Cerebellar cortex (tissue), 1 donor: ENCODE measurements at regions not wholly inside any gene's neighbourhood (a gene's known extent, or its start where the extent isn't known, plus 50 kb on each side); places are given as distances from the start of the nearest gene placed in this dataset.

ENCODE experiments used
- DNase-seq: peaks from one replicate; pipeline ENCODE4 v3.0.0-alpha.2; 2015; ENCODE audit warnings: low spot score

DNA sequence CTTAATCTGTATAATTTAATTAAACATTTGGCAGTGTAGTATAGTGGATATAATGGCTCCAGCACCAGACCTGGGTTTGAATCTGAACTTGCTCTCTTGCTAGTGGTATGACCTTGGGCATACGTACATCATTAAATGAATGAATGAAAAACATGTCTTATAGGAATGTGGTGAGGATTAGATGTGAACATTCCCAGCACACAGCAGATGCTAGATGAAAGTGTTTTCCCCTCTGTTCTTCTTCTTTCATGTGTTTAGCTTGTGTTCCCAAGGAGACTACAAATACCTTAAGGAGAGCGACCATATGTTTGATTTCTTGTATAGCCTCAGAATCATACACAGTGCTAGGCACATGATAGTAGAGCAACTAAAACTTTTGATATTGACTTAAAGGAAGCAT is 56.5 kb downstream of the CT47B1 start:
- DNase-seq: no peak

DNA sequence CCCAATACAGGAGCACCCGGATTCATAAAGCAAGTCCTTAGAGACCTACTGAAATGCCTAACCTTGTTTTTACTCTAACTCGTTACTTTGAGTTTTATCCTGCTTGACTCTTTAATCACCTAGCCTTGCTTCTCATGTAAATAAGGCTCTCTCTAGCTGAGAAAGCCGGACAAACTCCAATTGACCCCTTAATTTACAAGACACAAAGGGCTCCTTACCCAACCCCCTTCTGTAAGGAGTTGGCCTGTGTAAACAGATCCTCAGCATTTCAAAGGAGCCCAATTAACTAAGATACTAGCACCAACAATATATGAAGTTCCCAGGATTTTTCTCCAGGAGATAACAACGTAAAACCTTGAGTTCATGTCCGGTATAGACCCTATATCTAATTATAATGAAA is 61.7 kb downstream of the CT47B1 start:
- DNase-seq: no peak

DNA sequence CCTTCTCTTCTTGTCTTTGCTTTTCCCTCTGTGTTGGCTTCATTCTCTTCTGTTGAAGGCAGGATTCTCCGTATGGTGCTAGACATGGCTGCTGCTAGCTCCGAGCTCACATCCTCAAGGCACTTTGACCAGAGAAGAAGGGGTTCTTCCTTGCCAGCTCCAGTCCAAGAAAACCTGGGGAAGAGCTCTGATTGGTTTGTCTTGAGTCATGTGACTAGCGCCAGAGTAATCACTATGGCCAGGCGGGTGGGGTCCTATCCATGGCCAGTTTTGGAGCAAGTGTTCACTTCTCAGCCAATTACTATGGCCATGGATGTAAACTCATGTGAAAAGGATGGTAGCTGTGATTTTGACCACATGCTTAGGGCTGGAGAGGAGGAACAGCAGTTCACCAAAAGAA is 74.2 kb downstream of the CT47B1 start:
- no peak for DNase-seq

DNA sequence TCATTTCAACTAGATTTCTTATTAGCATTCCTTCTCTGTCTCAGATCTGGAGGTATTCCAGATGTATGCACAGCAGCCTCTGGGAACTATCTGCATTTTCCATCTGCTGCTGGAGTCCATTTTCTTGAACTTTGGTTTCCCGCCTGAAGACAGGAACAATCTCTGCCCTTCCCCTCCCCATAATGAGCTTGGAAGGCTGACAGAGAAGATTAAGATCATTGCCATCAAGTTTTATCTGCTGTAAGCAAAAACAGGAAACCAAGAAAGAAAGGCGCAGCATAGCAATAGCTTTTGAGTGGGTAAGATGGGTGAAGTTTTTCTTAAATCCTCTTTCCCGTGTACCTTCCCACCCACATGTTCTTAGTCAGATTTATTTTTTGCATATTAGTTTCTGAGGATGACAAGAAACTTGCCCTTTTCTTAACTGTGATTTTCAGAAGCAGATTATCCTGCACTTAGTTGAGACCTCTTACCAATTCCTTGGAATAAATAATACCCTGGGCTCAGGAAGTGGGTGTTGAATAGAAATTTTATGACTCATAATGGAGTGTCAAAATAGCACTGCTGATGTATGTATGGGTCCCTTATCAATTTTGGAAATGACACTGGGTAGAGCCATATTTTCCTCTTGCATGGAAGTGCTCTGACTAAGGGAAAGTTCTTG is 78.3 kb downstream of the CT47B1 start:
- no peak for DNase-seq

DNA sequence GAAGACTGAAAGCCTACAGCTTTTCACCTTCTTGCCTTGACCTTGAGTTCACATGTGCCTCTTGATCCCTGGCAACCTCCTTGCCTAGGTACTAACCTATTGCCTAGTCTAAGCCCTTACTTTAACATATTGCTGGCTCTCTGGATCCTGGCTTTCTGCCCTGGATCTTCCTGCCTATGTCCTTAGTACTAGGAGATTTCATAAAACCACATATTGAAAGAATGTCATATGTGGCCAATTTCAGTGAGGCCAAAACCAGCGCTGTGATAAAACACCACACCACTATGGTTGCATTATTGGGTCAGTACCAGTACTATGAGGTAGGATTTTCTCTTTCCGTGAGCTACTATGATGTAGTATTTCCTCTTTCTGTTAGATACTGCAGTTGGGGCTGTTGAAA is 80.4 kb downstream of the CT47B1 start:
- DNase-seq: no peak

DNA sequence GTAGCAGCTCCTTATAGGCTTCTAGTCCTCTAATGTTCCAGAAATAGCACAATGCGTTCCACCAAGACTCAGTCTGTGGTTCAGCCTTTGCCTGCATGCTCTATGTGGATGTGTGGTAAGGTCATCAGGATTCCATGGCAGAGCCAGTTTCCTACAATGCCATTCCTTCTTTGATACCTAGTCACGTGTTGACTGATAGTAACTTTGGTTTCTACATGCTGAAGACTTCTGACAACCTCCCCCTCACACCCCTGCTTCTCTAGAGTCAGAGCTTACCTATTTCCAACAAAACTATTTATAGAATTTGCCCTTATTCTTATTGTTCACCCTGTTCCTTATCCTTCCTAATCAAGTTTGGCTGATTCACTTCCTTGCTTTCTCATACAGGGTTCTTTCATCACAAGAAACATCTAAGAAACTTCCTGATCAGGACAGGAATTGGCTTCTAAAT is 81.1 kb downstream of the CT47B1 start:
- no peak for DNase-seq

DNA sequence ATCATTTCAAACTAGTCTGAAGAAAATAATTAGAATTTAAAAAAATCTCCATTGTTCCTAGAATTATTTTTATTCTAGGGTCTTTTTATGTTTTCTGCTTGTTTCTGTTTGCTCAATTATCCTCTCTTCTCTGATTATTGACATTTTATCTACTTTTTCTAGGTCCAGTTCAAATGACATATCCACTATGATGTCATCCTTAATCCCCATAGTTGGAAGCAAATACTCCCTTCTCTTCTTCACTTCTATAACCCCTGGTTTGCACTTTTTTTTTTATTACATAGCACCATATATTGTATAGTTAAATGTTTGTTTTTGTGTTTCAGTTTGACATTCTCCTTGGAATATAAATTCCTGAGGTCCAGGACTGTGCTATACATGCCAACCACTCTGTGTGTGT is 82.6 kb downstream of the CT47B1 start:
- no peak for DNase-seq

DNA sequence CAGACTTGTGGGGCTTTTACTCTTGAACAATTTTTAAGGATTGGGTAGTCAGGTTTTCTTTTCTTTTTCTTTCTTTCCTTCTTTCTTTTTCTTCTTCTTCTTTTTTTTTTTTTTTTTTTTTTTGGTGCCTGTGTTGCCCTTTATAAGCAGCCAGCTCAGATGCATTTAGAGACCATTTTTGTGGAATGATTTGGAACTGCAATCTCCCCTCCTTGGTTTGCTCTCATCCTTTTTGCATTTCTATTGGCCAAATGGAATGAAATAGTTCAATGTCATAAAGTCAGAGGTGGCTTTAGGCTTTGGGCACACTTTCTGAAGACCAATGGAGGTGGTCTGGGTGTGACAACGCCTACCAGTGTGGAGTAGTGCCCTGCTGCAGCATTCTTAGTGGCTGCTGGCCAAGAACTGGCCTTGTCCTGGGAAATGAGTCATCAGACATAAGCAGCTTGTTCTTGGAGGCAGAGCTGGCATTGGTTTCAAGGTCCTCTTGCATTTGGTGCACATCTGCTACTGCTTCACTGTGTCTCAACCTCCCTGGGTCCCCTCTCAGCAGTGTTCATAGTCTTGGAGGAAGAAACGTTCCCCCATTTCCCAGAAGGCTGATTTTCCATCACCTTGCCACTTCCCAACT is 84.5 kb downstream of the CT47B1 start:
- DNase-seq: no peak

DNA sequence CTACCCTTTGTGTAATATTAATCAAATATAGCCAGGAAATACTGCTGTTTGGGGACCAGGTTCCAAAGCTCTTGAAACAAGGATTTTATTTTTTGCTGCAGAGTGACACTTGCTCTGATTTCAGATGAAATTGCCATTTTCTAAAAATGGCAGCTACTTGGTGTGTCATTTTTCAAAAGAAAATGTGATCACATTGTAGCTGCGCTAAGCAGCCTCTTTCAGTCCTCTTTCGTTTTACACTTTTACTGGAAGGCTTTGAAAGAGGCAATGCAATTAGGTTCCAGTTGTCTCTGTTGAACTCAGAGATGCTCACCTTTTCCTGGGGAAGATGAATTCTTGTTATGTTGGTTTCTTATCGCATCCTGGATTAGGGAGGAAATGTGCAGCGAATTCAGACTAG is 85.1 kb downstream of the CT47B1 start:
- no peak for DNase-seq

DNA sequence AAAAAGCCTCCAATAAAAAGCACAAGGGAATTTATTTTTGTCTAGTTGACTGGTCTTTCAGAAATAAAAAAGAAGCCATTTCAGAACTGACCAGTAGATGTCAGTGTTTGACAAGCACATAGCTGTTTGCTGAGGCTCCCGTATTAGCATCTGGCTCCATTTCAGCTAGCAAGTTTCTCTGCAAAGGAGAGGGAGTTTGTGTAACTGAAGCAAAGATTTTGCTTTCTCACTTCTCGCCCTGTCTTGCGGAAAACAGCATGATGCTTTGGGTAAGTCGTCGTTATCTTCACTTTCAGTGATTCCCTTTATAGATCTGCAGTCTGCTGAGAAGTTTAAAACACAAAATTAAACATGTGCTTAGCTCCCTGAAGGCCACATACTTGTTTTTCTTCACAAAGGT is 85.5 kb downstream of the CT47B1 start:
- DNase-seq: peak; percentile 61

DNA sequence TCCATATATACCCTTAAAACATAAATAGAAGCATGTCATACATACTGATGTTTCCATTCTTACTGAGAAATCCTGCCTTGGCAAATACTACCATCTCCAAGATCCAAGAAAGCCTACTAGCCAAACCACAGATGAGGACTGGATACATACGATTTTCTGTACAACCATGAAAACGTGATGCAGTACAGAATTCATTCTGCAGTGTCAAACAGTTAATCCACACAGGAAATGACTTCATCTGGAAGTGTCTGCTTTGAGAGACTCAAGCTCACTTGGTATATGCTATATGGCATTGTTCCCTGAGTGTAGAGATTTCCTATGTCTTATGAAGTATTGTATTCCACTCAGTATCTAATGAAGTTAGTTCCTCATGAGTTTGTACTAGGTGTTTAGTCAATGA is 94.3 kb downstream of the CT47B1 start:
- no peak for DNase-seq

DNA sequence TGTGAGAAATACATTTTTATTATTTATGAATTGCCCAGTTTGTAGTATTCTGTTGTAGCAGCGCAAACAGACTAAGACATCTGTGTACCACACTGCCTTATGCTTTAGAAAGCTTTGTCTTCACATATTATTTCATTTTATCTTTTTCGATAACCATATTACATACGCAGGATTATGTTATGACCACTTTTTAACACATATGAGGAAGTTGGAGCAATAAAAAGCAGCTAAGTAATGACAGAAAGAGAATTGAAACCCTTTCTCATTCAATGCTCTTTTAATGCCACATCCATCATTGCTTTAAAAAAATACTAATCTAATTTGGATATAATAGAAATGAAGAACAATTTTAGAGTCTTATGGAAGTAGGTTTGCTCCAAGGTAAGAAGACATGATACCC is 99.7 kb downstream of the CT47B1 start:
- no peak for DNase-seq

DNA sequence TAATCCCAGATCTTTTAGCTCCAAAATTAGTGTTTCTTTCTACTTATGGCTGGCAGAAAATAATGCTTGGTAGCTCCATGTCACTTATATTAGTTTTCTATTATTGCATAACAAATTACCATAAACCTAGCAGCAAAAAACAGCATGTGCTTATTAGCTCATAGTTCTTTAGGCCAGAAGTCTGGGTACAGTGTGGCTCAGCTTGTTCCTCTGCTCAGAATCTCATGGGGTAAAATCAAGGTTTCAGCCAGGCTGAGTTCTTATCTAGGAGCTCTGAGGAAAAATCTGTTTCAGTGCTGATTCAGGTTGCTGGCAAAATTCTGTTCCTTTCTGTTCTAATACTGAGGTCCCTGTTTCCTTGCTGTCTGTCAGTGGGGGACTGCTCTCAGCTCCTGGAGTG is 101.1 kb downstream of the CT47B1 start:
- no peak for DNase-seq

DNA sequence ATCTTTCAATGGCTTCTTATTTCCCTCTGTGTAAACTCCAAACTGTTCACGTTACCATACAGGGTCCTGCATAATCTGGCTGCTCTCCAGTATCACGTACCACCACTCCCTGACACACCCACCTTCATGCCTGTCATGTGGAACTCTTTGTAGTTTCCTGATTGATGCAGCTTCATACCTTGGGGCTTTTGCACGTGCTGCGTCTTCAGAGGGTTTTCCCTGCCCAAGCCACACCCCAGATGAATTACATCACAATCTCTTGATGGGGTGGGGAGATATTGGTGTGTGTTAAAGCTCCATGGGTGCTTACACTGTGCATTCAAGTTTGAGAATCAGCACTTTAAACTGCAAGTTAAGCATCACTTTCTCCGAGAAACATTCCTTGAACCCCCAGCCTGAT is 101.9 kb downstream of the CT47B1 start:
- DNase-seq: no peak

DNA sequence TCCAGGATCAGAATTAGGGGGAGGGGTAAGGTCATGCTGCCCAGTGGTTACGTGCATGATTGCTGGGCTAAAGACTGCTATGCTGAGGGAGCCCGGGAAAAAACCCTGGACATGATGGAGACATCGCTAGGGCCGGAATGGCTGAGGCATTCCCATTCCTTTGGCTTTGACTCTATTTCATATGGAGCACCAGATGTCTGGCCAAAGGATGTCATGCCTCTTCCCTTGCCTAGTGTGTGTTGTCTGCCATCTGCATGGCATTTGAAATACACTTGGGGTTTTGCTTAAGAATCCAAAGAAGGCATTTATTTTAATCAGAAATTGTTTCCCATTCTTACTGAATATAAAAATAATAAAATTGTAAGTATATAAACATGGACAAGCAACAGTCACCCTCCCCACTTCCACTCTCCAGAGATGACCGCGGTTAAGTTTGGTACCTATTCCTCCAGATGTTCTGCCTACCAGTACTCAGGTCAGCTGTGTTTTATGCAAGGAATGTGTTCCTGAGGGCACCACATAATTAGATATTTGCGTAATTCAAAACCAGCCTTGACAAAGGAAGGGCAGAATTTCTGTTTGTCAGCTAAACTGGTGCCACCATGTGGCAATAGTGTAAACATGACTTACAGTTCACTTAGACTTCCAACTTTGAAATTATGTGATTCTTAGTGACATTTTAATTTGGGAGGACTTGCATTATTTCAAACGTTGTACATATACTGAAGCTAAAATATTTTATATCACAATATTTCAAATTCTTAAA is 105.9 kb downstream of the CT47B1 start:
- peak; percentile 8 for DNase-seq

DNA sequence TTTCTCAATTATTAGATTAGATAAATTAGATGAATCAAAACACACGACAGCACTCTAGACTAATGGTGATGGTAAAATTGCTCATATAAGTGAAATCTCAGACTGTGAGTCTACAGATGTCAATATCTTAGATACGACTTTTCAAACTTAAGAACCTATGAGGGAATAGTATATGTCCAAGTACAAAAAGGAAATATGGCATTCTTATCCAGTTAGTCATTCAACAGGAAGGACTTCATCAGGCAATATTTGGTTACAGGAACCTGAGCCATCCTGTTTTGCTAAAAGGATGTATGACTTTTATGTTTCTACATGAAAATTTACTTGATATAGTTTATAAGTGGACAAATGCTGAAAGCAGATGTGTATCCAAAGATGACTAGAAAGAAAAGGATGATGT is 107.0 kb downstream of the CT47B1 start:
- DNase-seq: no peak

DNA sequence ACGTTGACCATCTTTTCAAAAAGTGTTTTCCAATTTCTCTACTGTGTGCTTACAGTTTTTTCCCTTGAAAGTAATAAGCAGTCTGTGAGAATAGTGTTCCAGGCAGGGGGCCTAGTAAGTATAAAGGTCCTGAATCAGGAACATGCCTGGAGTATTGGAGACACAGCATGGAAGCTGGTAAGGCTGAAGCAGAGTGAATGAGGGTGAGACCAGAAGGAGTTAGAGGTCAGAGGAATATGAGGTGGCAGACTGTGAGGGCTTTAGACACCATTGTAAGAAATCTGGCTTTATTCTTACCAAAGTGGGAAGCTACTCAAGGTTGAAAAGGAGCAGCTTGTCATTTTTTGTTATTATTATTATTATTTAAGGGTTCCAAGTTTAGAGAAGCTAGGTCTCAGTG is 107.4 kb downstream of the CT47B1 start:
- DNase-seq: no peak

DNA sequence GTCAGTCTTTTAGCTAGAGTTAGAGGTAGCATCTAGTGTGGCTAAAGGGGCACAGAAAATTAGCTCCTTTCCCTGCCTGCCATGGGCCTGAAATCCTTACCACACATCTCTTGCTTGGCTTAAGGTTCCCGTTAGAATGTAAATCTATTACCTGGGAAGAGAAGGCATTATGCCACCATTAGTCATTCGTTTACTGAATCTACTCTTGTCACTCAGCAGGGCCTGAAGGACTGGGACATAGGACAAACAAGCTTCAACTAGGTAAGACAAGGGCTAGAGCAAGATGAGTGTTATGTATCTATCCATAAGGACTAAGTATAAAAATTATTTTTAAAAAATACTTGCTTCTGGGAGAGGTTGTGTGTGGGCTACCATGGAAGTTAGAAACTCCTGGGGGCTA is 112.4 kb downstream of the CT47B1 start:
- DNase-seq: no peak

DNA sequence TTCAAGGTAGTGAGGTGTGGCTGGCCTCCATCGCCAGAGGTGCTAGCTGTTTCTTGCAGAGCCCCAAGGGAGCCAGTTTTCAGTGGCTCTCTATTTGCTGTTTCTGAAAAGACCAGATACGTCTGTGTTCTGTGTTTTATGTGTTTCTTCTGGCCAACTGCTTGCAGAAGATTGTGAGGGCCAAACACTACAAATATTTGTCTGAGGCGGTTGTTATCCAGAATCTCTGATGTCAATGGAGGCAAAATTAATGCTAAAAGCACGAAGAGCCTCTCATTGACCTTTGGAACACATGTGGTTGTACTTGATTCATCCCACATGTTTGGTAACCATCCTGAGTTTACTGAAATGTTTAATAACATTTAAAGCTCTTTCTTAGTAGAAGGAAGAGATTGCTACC is 113.9 kb downstream of the CT47B1 start:
- DNase-seq: no peak

DNA sequence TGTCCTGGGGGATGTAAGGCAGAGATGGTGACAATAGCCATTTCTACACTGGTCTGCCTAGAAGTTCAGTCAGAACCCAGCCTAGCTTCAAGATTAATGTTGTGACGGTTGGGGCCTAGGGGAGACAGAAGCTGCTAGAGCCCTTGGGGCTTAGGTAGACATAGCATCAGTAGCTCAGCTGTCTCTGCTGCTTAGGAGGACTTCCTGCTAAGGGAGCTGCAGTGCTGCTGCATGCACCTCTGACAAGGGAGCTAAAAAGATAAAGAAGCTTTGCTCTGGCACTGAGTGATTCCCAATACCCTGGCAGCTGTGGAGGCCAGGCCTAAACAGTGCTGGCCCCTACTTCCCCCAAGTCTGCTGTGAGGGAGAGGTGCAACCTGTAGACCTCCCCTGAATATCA is 116.0 kb downstream of the CT47B1 start:
- no peak for DNase-seq

DNA sequence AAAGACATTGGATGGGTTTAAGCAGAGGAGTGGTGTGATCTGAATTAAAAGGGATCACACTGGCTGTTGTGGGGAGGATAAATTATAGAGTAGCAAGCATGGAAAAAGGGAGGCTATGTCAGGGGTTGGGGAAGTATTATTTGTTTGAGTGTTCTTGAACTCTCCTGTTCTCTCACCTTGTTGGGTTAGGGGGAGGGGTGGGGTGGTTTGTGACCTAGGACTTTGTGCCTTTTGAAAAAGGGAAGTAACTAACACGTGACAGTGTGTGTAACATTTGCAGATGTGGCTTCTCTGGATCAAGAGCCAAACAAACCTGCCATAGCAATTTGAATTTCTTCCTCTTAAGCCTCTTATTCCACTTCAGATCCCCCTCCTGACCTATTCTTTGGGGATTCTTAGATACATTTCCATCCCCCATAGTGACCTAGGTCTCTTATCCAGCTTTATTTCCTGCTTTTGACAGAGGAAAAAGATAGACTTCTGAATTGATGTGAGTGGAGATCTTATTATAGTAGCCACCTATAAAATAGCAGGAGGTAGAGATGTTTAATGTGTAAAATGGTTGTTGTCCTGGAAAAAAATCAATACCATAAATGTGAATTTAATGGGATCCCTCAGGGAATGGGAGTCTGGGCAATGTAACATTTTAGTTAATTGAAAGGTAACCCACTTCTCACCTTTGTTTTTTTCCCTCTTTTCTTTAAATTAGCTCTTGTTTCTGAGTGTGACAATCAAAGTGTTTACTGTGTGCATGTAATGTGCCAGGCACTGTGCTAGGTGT is 120.4 kb downstream of the CT47B1 start:
- DNase-seq: no peak

DNA sequence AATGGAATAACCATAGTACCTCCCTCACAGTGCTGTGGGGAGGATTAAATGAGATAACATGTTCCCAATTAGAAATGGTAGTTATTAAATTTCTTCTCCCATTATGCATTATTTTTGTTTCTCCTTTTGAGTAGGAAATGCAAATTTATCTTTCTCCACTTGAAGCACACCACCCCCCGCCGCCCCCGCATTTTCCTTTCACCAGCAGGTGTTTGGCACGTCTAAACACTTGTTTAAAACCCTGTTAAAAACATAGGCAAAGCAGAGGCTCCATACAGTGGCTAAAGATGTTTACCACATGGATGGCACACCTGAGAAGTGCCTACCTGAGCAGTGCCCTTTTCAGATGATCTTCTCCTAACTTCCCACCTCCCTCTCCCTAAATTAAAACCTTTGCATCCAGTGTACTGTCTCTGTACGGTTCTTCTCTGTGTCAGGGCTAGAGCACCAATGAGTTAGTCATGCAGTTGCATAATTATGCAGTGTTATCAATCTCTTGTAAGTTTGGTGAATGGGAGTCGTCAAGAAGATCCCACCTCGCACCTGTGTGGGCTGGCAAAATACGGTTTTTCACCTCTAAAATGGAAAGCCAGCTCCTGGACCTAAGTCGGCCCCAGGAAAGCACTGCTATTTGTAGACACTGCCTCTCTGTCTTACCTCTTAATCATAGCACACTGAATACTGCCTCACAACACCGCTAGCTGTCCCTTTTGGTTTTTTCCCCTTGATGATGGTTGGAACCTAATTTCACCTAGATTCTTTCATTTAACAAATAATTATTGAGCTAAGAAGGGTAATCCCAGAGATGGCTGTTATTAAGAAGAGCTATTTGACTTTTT is 122.0 kb downstream of the CT47B1 start:
- no peak for DNase-seq
